GM12892 (cell line): ENCODE measurements at regions not wholly inside any gene's neighbourhood (a gene's known extent, or its start where the extent isn't known, plus 50 kb on each side); places are given as distances from the start of the nearest gene placed in this dataset.

Experiments used
- POLR2A ChIP-seq: IDR thresholded peaks from 2 replicates; pipeline ENCODE4 v1.6.1; 2011; ENCODE audit warnings: low read depth, low read length, control low read depth
- POLR2AphosphoS5 ChIP-seq: IDR thresholded peaks from 2 replicates; pipeline ENCODE4 v1.6.1; 2011; ENCODE audit warnings: low read depth, low read length, control low read depth
- TAF1 ChIP-seq: IDR thresholded peaks from 2 replicates; pipeline ENCODE4 v1.6.1; 2011; ENCODE audit warnings: low read depth, mild to moderate bottlenecking, control low read depth, low read length, borderline replicate concordance

DNA sequence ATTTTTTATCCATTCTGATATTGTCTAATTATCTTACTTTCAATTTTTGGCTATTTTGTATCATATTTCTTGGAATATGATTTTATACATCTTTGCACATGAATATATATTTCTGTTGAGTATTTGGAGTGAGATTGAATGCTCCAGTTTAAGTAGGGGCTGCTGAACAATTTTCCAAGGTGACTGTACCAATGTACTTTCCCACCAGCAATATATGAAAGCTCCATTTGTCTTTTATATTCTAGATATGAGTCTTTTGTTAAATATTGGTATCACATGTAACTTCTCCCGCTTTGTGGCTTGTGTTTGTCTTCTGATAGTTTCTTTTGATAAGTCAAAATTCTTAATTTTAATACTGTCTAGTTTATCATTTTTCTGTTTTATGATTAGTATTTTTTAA lies 144.6 kb upstream of the MDFIC start:
- TF ChIP-seq POLR2A (no peak), TAF1 (no peak), POLR2AphosphoS5 (no peak)
